Activated effector memory CD4-positive, alpha-beta T cell treated with Interleukin-2 at 50 U/mL for 16 hours (primary cell): ENCODE measurements at regions not wholly inside any gene's neighbourhood (a gene's known extent, or its start where the extent isn't known, plus 50 kb on each side); places are given as distances from the start of the nearest gene placed in this dataset.

Experiments
- DNase-seq: peaks from one replicate; pipeline ENCODE4 v3.0.0-alpha.2; 2020

- DNase-seq: no peak
Observed at GRCh38 chr6:110033101-110033500, 55.0 kb downstream of the GPR6 start.

DNA sequence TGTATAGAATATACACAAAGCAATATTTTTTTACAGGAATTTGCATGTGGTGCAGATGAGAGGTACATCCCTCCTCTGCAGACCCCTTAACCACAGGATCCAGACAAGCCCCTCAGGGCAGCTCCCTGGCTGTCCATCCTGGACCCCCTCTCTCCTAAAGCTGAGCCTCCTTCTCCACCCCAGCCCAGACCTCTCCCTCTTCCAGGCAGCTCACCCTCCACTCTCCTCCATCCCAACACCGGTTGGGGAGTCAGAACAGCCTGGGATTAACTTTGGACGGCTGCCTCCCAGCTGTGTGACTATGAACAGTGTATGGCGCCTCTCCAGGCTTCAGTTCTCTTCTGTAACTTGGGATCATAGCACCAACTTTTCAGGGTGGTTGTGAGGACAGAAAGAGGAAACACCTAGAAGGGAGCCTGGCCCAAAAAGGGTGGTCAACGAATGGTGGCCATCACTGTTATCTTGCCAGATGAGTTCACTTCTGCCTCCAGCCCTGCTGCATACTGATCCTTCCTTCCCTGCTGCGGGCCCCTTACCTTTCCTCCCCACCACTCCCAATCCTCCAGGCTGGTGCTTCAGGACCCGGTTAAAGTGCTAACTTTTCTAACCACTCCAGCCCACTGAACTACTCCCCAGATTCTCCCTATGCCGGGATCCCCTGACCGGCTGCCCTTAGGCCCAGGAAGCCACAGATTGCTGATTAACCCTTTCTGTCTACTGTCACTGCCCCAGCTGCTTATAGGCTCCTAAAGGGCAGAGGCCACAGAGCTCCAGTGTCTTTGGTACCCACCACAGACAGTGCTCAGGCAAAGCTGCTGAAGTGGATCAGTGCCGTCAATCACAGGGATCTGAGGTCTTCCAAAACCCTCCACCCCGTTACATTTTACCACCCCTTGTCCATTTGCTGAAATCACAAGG is 55.9 kb downstream of the GPR6 start:
- no peak for DNase-seq

GRCh38 chr6:110034667-110035036 is 56.5 kb downstream of the GPR6 start:
- no peak for DNase-seq

- DNase-seq: no peak
Observed at GRCh38 chr6:110035321-110035720, 57.2 kb downstream of the GPR6 start.

- no peak for DNase-seq
Observed at GRCh38 chr6:110036408-110037302, 58.5 kb downstream of the GPR6 start.

GRCh38 chr6:110037726-110038295 is 59.7 kb downstream of the GPR6 start:
- no peak for DNase-seq

GRCh38 chr6:110039364-110039980 is 61.4 kb downstream of the GPR6 start:
- DNase-seq: peak; percentile 67

DNA sequence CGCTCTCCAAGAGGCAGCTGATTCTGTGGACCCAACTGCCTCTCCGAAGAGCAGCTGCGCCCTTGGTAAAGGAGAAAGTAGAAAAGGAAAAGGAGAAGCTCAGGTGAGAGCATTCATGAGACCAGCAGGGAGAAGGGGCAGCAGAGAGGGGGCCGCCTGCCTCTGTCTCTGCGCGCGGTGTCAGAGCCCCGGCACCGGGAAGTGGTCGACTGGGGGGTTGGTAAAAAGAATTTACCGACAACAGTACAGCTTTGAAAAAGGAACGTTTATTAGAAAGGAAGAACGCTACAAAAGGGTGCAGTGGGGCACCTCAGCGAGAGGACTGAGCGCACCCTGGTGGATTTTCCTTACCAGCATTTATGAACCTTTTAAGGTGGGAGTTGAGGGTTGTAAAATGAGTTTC is 61.9 kb downstream of the GPR6 start:
- DNase-seq: peak; percentile 31

DNA sequence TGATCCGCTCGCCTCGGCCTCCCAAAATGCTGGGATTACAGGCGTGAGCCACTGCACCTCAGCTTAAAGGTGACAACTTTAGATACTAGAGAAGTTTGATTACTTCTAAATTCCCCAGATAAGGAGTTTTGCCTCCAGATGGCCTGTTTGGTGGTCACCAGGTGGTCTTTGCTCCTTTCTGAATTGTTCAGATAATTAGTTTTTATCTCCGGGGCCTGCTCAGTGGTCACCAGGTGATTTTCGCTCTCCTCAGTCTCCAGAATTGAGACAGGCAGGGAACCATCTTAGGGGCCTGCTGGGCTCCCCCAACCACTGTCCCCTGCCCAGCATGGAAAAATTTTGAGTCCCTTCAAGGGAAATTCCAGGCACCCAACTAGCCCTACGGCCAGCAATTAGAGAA is 62.6 kb downstream of the GPR6 start:
- no peak for DNase-seq

DNA sequence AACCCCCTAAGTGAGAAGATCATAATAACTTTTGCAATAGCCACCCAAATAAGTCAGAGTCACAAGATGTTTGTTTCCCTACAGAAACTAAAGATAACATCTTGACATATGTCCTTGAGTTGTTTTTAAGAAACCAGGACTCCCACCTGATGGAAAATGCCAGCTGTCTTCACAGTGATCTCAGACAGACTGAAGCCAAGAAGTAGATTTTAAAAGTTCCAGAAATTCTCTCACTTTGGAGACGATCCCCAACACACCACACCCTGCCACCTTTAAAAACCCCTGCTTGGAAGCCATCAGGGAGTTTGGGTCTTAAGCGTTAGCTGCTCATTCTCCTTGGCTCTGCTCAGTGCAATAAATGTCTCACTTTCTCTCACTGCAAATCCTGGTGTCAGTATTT is 63.0 kb downstream of the GPR6 start:
- no peak for DNase-seq

DNA sequence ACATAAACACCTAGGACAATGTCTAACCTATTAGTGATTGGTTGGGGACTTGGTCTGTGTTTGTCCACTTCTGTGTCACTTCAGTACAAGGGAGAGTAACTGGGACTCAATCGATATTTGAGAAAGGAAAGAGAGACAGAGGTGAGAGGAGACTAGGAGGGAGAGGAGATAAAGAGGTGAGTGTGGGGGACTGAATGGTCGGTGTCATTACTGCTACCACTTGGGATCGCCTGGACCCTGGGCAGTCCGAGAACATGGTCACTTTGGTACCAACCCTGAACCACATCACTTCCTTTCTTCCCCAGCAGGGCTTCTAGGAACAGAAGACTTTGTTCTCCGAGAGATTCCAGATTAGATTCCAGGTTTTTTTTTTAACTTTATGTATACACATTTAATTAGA is 63.7 kb downstream of the GPR6 start:
- no peak for DNase-seq

DNA sequence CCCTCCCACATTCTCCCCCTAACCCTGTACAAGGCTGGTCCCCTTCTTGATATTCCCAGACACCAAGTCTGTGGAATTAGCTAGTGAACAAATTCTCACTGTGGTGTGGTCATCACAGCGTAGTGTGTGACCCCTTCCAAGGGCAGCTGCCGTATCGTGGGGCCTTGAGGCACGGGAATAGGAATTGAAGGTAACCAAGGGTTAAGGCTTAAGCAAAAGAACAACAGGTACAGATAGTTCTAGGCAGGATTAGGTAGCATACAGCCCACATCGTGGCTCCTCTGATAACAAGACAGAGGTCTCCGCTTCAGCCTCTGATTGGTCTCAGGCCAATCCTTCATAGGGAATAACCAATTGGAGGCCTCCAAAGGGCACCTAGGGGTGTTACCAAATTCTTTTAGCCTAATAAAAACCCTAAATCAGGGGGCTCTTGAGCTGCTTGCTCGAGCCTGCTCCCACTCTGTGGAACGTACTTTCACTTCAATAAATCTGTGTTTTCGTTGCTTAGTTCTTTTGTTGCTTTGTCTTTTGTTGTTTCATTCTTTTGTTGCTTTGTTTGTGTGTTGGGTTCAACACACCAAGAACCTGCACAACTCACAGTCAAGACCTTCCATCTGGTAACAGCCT is 64.7 kb downstream of the GPR6 start:
- no peak for DNase-seq

DNA sequence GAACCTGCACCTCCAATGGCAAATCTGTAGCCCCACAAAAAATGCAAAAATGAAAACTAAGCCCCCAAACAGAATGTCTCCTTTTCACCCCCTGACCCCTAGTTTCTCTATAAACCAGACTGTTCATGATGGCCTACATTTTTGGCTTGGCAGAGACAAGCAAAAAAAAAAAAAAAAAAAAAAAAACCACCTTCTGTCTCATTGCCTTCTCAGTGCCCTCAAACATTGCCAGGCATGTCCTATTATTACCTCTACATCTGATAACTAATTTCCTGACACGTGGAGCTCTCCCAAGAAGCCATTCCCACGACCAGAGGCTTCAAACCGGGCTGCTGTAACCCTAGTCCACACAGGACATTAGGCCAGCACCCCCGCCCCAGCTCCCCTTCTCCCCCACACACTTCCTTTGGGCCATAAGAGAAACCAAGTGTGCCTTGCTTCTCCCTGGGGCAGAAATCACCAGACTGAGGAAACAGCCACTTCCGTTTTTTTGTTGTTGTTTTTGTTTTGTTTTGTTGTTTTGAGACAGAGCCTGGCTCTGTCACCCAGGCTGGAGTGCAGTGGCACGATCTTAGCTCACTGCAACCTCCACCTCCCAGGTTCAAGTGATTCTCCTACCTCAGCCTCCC is 65.4 kb downstream of the GPR6 start:
- no peak for DNase-seq

DNA sequence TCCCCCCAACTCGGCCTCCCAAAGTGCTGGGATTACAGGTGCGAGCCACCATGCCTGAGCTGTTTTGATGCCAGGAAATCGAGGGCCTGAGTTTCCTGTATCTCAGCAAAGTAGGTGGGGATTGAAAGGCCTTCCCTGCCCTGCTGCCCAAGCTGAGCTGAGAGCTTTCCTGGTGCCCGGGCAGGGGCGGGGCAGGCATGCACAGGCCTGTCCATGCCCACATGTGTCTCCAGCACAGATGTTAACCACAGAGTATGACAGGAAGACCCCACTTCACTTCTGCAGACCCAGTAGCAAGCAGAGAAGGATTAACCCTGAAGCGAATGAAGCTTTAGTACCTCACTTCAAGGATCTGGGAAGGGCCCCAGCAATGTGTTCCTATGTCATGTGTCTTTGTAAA is 66.0 kb downstream of the GPR6 start:
- no peak for DNase-seq

- DNase-seq: no peak
Observed at GRCh38 chr6:110044622-110045021, 66.5 kb downstream of the GPR6 start.

DNA sequence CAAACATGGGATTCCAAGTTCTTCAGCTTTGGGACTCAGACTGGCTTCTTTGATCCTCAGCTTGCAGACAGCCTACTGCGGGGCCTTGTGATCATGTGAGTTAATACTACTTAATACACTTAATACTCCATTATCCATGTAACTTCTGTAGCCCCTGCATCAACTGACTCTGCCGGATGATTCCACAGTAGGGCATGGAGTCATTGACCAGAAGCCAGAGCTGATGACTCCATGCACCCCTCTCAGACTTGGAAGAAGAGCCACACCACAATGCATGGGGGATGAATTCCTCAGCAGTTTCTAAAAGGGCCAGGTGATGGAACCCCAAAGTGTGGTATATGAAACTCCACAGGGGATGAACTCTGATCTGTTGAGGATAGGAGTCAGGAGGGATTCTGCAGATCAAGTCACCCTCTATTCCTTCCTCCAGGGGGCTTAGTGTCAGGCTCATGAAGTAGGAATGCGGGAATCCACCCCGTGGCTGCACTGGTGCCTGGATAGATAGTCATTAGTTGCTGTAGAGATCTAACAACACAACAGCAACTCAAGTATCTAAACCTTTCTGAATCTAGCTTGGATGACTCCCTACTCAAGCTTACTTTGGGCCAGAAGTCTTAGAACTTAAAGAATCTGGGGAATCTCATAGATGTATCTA is 70.2 kb downstream of the GPR6 start:
- no peak for DNase-seq

- no peak for DNase-seq
Observed at GRCh38 chr6:110049696-110050439, 71.8 kb downstream of the GPR6 start.
